Keratinocyte (primary cell): ENCODE measurements at regions not wholly inside any gene's neighbourhood (a gene's known extent, or its start where the extent isn't known, plus 50 kb on each side); places are given as distances from the start of the nearest gene placed in this dataset.

Experiments used
- CTCF ChIP-seq, 3 experiments: IDR thresholded peaks in 1 of 3; conservative IDR thresholded peaks in 1 of 3; optimal IDR thresholded peaks in 1 of 3; 2 replicates in 2 of 3; 3 replicates in 1 of 3; pipeline versions ENCODE3 to v1.5.1; 2011; ENCODE audit warnings: low read length in 3 of 3, mild to moderate bottlenecking in 3 of 3, moderate library complexity in 2 of 3, control low read depth in 1 of 3, inconsistent platforms in 1 of 3; ENCODE audit not compliant: insufficient read depth in 2 of 3; ENCODE audit errors: extremely low read depth in 1 of 3
- EZH2 ChIP-seq: IDR thresholded peaks from one replicate; pipeline ENCODE4 v1.6.1; 2012; ENCODE audit warnings: inconsistent platforms, mild to moderate bottlenecking, low read length, moderate library complexity

GRCh38 chr11:129709801-129710398 is 105.7 kb upstream of the TMEM45B start:
- TF ChIP-seq CTCF (optimal IDR thresholded peaks at IDR 0.05 in 1 of 3, IDR thresholded peaks at IDR 0.05 in 1 of 3, conservative IDR thresholded peaks at IDR 0.05 in 1 of 3; ENCODE audit: extremely low read depth in 1 of 3, insufficient read depth in 2 of 3, low read length in 3 of 3) (no peak), EZH2 (no peak)
